Hematopoietic multipotent progenitor cell (in vitro differentiated cells): ENCODE measurements at regions not wholly inside any gene's neighbourhood (a gene's known extent, or its start where the extent isn't known, plus 50 kb on each side); places are given as distances from the start of the nearest gene placed in this dataset.
"Not testable (repeated sequence)": the region's sequence is repeated elsewhere in the genome, so short reads cannot be mapped to it uniquely, and the experiment has no call there.

Experiments
- DNase-seq, 3 donors: peaks; one replicate each; pipeline ENCODE4 v3.0.0-alpha.2; 2011 to 2015; ENCODE audit warnings: low read depth in 2 of 3, low spot score in 2 of 3

DNA sequence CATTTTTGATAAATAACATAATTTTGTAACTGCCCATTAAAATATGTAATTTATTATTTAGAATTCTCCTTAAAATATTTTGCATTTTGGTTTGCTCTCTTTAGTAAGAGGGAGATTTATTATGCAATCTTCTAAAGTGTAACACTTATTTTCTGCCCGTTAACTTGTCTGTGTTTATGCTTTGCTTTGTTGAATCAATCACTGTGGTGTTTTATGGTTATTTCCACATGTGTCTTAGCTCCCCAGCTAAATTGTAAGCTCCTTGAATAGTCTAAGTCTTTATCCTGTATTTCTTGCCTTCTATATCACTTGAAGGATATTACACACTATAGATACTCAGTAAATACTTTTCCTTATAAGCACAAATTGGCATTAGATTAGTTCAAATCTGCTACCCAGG, 166.6 kb upstream of the SPRED2 start:
- DNase-seq = no peak

DNA sequence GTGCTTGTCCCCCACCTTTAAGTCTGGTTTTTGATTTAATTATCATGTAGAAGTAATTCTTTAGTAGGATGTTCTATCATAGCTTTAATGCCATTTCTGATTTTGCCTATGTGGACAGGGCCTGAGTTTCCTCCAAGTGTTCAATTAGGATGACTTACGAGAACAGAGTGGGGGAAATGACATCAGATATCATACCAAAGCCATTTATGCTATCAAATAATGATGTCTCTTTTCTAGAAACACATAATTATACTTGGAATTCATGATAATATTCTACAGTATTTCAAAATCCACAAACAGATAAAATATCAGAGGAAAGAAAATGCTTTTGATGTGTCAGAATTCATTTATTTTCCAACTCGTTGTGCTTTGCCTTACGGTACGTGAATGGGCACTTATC, 165.9 kb upstream of the SPRED2 start:
- DNase-seq = no peak

DNA sequence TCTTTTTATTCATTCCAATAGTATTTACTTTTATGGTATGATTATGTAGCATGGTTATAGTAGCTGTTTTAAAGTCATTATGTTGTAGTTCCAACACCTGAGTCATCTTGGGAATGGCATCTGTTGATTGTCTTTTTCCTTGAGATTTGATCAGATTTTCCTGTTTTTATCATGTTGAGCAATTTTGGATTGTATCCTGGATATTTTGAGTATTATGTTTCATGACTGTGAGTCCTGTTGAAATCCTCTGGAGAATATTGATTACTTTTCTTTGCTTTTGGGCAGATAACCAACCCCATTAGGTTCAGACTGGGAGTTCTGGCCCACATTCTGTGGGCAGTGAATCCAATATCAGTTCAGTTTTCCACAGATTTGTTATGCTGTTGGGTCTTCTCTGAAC, 163.2 kb upstream of the SPRED2 start:
- DNase-seq = no peak

DNA sequence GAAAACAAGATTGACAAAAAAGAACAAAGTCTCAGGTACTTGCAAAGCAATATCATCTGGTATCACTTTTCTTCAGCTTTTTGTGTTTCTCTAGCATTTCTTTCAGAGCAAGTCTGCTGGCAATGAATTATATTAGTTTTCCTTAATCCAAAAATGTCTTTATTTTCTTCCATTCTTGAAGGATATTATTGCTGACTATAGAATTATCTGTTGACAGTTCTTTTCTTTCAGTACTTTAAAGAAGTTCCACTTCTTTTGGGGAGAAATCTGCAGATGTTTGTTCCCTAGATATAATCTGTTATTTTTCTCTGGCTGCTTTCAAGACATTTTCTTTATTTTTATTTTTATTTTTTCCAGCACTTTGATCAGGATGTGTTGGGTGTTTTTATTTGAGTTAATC, 161.8 kb upstream of the SPRED2 start:
- DNase-seq = no peak

DNA sequence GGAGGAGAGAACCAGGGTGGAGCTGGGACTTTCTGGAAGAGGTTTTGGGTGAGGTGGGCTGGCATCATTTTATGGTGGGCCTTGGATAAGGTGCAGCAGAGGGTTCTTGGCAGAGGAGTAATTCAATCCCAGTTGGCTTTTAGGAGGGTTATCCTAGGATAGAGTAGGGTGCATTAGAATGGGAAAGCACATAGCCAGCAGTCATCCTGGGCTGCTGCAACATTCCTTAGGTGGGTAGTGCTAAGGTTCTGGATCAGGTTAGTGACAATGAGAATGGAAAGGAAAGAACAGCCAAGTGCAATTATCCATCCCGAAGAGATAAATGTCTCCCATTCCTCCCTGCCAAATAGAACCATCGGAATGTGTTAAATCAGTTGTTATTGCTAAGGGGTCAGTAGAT, 157.3 kb upstream of the SPRED2 start:
- no peak for DNase-seq

DNA sequence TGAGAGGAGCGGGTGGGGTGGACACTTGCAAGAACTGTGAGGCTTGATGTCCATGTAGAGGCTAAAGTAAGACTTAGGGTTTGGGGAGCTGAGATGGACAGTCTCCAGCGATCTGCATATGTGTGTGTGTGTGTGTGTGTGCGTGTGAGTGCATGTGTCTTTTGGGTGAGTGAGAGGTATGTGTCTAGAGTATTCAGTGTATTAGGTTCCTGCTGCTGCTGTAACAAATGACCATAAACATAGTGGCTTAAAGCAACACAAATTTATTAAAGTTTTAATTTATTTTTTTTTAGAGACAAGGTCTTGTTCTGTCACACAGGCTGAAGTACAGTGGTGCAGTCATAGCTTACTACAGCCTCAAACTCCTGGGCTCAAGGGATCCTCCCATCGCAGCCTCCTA, 155.4 kb upstream of the SPRED2 start:
- DNase-seq = no peak

DNA sequence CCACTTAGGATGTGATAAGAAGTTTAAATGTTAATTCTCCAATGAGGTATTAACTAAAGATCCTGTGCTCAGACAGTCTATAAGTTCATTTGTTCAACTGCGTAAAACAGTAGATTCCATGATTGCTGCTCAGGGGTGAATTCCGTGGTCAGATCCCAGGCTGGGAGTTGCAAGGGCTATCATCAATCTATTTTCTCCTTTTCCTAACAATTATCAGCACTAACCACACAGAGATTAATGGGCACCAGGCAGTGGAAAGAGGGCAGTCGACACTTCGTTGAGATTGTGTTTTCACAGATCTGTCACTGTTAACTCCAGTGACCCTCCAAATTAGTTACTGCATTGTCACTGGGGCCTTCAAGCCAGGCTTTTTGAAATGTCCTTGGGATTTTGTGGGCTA, 154.1 kb upstream of the SPRED2 start:
- no peak for DNase-seq

DNA sequence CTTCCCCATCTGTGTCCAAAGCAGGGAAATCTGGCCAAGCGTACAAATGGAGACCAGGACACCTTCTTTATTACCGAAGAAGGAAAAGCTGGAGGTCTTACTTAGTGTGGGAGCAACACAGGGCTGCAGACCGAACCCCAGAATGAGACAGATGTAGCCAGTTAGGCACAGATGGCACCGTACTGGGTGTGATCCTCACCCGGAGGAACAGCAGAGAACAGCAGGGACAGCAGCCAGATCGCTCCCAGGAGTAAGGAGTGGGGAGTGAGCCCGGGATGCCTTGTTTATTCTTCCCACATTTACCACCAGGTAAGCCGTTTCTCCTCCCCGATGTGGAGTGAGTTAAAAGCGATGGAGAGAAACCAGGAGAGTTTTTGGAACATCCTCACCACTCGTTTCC, 150.7 kb upstream of the SPRED2 start:
- DNase-seq = no peak

DNA sequence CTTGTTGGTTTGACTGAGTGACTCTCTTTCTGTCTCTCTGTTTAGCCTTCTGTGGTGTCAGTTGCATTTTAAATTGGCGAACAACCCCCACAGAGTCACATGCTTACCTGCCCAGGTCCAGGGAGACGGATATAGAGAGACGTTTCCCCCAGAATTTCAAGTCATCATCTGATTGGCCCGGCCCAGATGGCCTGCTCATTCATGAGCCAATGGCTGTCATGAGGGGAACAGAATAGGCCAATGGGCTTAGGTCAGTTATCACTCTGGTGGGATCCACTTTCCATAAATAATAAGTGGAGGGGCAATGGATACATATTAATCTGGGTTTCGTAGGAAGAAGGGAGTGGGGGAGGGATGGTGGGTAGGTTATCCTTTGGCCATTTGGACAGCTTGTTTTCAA, 150.0 kb upstream of the SPRED2 start:
- DNase-seq = no peak

DNA sequence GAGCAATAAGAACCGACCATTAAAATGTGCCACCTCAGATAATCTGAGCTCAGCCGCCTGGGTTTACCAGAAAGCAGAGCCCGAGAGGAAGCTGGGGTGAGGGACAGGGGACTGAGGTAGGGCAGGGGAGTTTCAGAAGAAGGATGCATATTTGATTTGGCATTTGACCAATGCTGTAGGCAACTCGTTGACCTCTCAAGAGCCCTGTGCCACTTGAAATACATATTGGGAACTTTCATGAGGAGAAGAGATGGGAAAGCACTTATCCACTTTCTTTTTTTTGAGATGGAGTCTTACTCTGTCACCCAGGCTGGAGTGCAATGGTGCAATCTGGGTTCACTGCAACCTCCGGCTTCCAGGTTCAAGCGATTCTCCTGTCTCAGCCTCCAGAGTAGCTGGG, 148.4 kb upstream of the SPRED2 start:
- no peak for DNase-seq

DNA sequence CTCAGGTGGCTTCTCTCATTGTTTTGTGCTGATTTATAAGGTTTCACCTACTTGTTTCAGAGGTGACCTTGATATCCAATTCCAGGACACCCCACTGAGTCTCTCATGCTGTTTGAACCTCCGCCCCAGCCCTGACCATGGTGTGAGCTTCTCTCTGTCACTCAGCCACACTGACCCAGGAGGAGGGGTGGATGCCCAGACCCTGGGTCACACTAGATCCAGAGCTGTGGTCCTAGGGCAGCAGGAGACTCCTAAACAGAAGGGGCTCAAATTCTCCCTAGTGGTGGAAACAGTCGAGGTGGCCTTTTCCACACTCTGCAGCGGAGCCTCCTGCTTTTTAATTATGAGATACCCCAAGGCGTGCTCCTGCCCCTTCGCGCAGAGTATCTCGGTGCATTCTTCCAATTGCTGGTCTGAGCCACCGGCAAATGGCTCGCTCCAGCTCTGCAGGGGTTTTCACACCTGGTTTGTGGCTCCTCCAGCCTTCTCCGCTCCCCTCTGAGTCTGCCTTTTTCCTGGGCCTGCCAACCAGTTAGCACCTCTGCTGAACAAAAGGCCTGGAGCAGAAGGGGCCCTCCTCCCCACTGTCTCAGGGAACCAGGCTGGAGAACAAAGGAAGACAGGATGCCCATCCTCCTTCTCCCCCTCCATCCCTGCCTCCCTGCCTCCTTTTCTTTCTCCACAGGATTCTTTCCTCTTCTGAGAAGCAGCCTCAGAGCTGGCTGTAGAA, 147.3 kb upstream of the SPRED2 start:
- DNase-seq = no peak

DNA sequence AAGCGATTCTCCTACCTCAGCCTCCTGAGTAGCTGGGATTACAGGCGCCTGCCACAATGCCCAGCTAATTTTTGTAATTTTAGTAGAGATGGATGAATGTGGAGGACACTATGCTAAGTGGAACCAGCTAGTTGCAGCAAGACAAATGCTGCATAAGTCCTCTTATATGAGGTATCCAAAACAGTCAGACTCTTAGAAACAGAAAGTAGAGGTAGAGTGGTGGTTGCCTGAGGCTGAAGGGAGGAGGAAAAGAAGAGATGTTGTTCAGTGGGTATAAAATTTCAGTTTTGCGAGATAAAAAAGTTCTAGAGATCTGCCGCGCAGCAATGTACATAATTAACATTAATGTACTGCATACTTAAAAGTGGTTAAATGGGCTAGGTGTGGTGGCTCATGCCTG, 145.3 kb upstream of the SPRED2 start:
- no peak for DNase-seq

DNA sequence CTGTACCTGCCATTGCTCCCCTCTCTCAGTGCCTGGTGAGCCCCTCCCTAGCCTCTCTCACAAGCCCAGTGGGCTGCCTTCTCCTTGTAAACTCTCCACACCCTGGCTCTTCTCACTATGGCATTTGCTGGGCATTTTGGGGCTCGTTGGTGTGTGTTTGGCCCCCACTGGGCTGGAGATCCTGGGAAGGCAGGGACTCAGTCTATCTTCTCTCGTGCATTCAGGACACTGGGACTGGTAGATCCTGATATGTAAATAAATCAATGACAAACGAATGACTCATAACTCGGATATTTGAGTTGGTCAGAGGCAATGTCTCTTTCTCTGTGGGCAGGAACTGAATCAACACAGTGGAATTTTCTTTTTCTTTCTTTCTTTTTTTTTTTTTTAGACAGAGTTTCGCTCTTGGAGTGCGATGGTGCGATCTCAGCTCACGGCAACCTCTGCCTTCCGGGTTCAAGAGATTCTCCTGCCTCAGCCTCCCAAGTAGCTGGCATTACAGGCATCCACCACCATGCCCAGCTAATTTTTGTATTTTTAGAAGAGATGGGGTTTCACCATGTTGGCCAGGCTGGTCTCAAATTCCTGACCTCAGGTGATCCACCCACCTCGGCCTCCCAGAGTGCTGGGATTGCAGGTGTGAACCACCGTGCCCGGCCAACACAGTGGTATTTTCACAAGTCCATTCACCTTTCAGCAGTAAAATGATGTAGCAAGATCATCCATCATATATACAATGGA, 144.6 kb upstream of the SPRED2 start:
- DNase-seq = no peak

DNA sequence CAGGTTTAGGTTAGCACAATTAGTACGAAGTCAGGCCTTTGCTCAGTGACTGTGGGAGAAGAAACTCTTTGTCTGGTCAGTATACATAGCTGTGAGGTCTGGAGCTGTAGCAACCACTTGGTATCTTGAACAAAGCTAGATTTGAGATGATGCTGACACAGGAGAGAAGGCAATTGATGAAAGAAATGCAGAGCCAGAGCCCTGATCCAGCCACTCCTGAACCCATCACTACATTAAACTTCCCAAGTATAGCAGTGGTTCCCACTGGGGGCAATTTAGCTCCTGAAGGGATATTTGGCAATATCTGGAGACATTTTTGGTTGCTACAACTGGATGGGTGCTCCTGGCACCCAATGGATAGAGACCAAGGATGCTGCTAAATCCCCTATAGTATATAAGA, 143.9 kb upstream of the SPRED2 start:
- DNase-seq = no peak

DNA sequence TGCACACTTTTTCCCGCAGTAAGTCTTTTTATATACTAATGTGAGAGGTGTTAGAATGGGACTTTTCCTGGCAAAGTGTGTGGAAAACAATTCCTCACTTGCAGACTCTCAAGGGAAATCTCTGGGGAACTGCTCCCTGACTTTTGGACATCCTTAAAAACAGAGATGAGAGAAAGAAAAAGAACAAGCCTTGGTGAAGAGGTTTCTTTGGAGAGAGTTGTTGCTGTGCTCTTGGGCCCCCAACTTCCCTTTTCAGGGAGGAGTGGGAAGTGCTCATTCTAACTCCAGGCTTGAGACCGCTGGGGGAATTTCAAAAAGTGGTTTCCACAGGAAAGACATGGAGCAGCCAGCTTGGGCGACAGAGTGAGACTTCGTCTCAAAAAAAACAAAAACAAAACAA, 142.6 kb upstream of the SPRED2 start:
- no peak for DNase-seq

DNA sequence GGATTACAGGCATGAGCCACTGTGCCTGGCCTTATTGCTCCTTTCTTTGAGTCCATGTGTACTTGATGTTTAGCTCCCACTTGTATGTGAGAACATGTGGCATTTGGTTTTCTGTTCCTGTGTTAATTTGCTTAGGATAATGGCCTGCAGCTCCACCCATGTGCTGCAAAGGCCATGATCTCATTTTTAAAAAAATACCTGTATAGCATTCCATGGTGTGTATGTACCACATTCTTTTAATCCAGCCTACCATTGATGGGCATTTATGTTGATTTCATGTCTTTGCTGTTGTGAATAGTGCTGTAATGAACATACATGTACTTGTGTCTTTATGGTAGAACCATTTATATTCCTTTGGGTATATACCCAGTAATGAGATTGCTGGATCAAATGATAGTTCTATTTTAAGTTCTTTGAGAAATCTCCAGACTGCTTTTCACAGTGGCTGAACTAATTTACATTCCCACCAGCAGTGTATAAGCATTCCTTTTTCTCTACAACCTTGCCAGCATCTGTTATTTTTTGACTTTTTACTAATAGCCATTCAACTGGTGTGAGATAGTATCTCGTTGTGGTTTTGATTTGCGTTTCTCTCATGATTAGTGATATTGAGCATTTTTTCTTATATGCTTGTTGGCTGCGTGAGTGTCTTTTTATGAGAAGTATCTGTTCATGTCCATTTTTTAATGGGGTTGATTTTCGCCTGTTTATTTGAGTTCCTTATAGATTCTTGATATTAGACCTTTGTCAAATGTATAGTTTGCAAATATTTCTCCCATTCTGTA, 136.4 kb upstream of the SPRED2 start:
- not testable (repeated sequence) for DNase-seq

DNA sequence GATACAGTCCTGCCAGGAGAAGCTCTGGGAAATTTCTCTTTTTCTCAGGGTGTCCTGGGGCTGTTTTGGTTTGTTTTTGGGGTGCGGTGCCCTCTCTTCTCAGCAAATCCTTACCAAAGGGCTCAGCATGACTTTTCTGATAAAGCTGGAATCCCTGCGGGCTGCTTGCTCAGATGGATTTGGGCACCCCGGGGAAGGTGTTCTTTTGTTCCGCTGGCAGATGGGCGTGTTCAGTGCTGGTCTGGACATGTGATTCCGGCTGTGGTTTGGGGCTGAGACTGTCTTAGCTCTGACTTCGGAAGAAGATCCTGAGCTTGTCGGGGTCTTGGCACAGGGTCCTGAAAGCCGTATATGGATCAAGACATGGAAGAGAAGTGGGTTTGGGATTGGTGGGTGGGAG, 134.2 kb upstream of the SPRED2 start:
- DNase-seq = no peak

DNA sequence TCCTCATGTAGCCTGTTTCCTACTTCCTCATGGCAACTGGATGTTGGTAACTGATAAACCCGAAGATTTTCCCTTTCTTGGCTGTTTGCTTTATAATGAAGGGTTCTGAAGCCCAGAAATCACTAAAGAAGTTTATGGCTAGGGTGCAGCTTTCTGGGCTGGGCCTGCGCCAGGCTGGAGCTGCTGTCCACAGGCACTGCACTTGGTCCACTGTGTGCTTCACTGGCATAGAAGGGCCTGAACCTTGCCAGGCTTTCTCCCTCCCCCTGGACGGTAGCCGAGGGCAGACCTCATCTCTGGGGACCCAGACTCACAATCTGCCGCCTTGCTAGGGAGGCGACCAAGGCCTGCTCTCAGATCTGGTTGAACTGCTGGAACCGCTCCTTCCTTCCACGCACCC, 133.3 kb upstream of the SPRED2 start:
- DNase-seq = no peak

DNA sequence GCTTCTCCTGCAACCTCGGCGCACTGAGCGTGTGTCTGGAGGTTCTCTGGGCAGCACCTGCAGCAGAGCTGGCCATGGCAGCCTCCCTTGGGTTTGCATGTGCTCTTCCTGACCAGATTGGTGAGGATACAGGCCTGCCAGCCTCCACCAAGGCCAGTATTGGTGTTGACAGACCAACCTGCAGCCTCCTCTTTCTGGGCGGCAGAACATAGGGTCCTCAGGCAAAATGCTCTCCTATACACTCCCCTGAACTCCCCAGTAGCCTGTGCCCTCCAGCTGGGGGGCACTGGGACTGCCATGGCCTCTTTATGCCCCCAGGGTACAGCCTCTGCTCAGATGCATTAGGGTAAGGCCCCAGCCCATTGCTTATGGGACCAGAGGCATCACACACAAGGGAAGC, 131.9 kb upstream of the SPRED2 start:
- DNase-seq = no peak

DNA sequence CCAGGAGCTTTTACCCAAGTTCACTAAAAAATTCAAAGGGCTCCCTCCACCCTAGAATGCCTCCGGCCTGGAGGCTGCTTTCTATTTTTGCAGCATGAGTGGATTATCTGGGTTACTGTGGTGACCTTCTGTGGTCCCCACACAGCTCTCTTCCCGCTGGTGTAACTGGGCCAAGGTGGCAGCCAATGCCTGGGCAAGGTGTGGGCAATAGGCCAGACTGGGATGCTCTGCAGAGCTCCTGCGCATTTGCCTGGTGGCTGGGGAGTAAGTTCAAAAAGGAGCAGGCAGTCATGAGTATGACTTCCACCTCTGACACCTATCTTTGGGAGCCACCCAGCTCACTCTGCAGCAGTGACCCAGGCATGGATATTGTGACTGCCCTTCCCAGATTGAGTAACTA, 130.5 kb upstream of the SPRED2 start:
- DNase-seq = no peak

DNA sequence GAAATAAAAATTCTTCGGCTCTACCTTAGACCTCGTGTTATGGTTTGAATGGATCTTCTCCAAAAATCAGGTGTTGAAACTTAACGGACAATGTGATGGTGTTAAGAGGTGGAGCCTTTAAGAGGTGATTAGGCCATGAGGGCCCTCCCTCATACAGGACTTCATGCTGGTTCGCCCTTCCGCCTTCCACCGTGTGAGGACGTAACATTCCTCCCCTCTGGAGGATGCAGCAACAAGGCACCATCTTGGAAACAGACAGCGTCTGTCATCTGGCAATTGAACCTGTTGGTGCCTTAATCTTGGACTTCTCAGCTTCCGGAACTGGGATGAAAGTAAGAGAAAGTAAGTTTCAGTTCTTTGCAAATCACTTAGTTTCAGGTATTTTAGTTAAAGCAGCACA, 126.3 kb upstream of the SPRED2 start:
- no peak for DNase-seq
